AG09309 (cell line): ENCODE measurements at regions not wholly inside any gene's neighbourhood (a gene's known extent, or its start where the extent isn't known, plus 50 kb on each side); places are given as distances from the start of the nearest gene placed in this dataset.

ENCODE experiments used
- DNase-seq: peaks from one replicate; pipeline ENCODE4 v3.0.0-alpha.2; 2010; ENCODE audit warnings: low read depth
- H3K4me3 ChIP-seq: 2 replicates; pipeline ENCODE4 v1.5.1; 2011; ENCODE audit warnings: mild to moderate bottlenecking, low read depth, low read length, moderate library complexity; ENCODE audit not compliant: control insufficient read depth
- CTCF ChIP-seq: IDR thresholded peaks from 2 replicates; pipeline ENCODE4 v1.5.1; 2011; ENCODE audit warnings: mild to moderate bottlenecking, low read depth, low read length, inconsistent platforms; ENCODE audit not compliant: insufficient read depth, control insufficient read depth; ENCODE audit errors: missing control alignments

- no peak for TF ChIP-seq CTCF
- DNase-seq: no peak
- no peak overlapping the region for H3K4me3 ChIP-seq
These were observed 91.9 kb upstream of the RESF1 start for GRCh38 chr12:31867292-31867691.

DNA sequence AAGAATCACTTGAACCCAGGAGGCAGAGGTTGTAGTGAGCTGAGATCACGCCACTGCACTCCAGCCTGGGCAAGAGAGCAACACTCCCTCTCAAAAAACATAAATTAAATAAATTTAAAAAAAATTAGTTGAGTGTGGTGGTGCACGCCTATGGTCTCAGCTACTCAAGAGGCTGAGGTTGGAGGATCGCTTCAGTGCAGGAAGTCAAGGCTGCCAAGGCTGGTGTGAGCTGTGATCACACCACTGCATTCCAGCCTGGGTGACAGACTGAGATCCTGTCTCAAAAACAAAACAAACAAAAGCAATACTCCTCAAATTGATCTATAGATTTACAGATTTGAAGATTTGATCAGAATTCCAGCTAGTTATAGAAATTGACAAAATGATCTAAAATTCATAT is 92.7 kb upstream of the RESF1 start:
- DNase-seq: no peak
- H3K4me3 ChIP-seq: no peak overlapping the region
- TF ChIP-seq CTCF: no peak

DNA sequence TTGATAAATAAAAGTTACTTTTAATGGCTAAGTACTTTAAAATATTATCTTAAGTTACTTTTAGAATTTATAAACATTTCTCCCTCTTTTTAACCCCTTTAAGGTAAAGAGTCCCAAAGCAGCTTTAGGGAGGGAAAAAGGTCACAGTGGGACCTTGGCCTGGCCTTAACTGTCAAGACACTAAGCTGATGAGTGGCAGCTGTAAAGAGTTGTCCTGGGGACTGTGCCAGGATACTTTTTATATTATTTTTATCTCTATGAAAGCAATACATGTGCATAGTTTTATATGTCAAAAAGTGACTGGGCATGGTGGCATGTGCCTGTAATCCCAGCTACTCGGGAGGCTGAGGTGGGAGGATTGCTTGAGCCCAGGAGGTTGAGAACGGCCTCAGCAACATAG is 94.2 kb upstream of the RESF1 start:
- no peak overlapping the region for H3K4me3 ChIP-seq
- no peak for TF ChIP-seq CTCF
- DNase-seq: no peak

DNA sequence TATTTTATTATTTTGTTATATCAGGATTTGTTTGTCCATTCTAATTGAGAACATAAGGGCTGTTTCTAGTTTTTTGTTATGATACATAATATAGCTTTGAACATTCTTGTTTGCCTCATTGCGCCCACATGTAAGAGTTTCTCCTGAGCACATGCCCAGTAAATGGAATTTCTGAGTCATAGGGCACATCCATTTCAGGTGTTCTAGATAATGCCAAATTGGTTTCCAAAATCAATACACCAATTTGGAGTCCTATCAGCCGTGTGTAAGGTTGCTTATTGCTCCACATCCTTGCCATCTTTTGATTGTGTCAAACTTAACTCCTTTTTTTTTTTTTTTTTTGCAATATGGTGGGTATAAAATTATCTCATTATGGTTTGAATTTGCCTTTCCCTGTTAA is 97.9 kb upstream of the RESF1 start:
- H3K4me3 ChIP-seq: no peak overlapping the region
- TF ChIP-seq CTCF: no peak
- no peak for DNase-seq

DNA sequence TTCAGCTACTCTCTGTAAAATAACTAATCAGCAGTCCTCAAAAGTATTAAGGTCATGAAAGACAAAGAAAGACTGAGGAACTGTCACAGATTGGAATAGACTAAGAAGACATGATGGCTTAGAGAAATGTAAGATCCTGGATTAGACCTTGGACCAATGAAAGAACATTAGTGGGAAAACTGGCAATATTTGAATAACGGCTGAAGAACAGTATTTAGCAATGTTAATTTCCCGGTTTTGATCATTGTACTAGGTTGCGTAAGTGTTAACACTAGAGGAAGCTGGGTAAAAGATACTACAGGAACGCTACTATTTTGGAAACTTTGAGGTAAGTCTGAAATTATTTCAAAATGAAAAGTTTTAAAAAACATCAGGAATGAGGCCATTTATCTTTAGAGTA is 98.8 kb upstream of the RESF1 start:
- H3K4me3 ChIP-seq: no peak overlapping the region
- DNase-seq: no peak
- TF ChIP-seq CTCF: no peak

GRCh38 chr12:31859232-31859977 is 99.8 kb upstream of the RESF1 start:
- DNase-seq: no peak
- TF ChIP-seq CTCF: no peak
- no peak overlapping the region for H3K4me3 ChIP-seq
